Sciatic nerve (tissue), 2 donors: ENCODE measurements at regions not wholly inside any gene's neighbourhood (a gene's known extent, or its start where the extent isn't known, plus 50 kb on each side); places are given as distances from the start of the nearest gene placed in this dataset.

Source experiments
- ATAC-seq: fragments of 200-7000 bp; cut with Tn5 transposase; one replicate; pipeline ENCODE4 v1.9.1; 2020; ENCODE audit warnings: mild to moderate bottlenecking, moderate library complexity
- DNase-seq: peaks from one replicate; pipeline ENCODE4 v3.0.0-alpha.2; 2020; ENCODE audit warnings: low spot score
- intact Hi-C: fragments of 100-400 bp; cut with DNase I; formaldehyde crosslinking; loops from one replicate; pipeline ENCODE4 v1.14.2; 2022
- donor health status: DM: no; HTN: no; CAD: no.
- donor health status: DM: no; HTN: no; CAD: no.

DNA sequence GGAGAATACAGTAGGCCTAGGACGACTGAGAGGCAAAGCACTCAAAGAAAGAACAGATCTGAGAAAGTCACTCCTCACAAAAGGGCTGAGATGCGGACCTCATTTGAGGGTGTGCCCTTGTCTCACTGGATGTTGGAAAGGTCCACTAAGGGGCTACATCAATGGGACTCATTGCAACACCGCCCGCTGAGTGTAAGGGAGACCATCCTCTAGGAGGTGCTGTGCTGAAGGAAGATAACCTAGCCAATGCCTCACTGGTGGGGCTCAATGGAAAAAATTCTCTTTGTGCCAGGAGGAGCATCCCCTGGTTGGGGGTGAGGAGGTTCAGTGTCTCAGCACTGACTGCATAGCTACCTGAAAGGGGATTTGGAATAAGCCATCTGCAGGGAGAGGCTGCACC lies 758.7 kb upstream of the CELF2 start:
- intact Hi-C loops: no loop called here
- ATAC-seq: no peak

DNA sequence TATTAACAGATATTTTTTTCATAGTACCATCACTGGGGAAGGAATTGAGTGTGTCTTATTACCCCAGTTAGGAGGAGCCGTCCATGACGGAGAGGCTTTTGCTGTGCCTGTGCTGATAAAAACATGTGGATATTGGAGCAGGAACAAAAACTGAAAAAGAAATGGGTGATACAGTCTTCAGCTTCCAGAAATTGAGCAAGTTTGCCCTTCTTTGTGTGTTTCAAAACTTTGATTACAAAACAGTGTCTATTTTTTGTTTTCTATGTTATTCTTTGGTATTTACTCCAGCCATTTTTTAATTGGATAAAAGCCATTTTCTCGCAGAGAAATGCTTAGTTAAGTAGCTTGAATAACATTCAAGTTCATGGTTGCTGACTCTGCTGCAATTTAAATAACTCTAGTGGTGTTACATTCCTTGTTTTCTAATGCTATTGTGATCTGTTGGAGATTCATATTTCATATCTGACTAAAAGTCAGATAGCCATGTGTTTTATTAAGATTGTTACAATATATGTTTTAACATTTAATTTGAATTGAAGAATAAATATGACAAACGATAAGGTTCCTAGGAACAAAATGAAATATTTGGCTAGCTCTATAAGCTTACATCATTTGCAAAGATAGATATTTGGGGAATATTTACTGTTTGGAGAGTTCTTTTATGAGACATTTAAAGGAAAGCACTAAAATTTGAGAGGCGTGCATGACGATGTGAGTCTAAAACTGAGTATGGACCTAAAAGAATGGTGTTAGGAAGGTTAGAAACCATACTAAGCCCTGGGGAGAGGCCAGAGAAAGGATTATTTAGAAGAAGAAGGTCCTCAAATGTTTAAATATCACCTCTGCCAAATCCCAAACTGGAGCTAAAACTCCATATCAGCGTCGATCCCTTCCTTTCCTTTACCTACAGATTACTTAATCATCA lies 747.3 kb upstream of the CELF2 start:
- no peak for DNase-seq
- ATAC-seq: peak; percentile 71
- intact Hi-C loops: no loop called here

More for the DNA sequence above, 758.7 kb upstream of the CELF2 start:
- DNase-seq: no peak

DNA sequence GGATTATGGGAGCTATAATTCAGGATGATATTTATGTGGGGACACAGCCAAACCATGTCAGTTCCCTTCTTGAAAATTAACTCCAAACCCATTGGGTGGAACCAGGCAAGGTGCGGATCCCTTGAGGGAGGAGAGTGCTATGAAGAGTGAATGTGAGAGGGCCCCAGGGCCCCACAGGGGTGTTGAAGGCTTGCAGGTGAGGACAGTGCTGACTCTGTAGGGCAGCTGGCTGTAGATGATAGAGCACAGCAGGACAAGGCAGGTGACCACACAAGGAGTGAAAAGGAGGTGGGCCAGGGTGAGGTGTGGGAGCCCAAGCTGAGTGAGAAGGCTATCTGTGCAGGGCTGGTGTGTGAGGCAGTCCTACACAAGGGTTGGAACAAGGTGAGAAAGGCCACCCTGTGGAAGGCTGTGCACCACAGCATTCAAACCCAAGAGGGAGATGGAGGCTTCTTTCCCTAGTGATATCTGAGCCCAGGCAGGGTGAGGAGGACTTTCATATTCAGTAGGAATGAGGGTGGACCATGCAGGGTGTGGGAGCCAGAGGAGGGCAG lies 746.0 kb upstream of the CELF2 start:
- ATAC-seq (no peak), DNase-seq (no peak)
- intact Hi-C loops: no loop called here

DNA sequence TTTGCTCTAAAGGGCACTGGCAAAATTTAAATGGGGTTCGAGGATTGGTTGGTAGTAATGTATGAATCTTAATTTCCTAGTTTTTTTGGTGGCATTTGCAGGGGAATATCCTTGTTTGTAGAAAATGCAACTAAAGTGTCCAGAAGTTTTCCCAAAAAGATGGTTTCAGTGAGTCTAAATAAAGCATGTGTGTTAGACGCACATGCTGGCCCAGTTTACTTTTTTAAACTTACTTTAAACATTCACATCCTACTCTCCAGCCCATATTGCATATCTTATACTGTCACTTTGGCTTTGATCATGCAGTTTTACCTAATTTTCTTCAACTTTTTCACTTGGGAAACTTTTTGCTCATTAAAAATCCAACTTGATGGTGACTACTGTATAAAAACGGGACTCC lies 744.0 kb upstream of the CELF2 start:
- no peak for DNase-seq
- ATAC-seq: no peak
- intact Hi-C loops: no loop called here

DNA sequence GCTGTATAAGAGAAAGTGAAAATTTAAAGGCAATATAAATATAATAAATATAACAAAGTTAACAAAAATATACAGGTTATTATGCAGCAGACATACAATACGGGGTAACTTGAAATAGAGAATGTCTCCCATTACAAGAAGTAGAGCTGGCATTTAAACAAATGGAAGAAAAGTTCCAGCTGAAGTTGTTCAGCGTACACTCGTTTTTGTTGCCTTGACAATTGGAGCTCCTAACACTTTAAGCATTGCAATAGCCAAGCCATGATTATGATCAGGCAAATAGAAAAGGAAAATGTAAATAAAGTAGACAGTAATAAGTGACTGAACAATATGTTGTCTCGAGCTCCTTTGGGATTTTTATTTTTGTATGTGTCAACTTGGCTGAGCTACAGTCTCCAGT lies 737.8 kb upstream of the CELF2 start:
- intact Hi-C loops: no loop called here

DNA sequence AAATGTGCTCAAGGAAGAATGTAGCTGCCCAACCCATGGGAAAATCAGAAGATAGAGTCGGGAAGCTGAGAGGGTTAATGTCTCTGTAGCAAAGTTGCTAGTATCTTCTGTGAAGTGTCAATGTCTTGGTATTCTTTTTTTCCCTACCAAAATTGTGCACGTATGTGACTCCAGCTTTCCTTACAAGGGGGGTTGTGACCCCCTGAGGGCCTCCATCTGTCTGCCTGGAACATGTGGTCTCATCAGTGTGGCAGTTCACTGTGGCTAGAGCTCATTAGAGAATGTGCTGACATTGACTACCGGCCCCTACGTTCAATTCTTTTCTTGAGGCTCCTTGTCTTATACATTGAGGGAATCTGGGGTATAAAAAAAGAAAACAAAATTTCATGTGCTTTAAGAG lies 725.2 kb upstream of the CELF2 start:
- ATAC-seq: no peak
- no peak for DNase-seq
- intact Hi-C loops: no loop called here

More for the DNA sequence above, 737.8 kb upstream of the CELF2 start:
- DNase-seq (no peak), ATAC-seq (no peak)

DNA sequence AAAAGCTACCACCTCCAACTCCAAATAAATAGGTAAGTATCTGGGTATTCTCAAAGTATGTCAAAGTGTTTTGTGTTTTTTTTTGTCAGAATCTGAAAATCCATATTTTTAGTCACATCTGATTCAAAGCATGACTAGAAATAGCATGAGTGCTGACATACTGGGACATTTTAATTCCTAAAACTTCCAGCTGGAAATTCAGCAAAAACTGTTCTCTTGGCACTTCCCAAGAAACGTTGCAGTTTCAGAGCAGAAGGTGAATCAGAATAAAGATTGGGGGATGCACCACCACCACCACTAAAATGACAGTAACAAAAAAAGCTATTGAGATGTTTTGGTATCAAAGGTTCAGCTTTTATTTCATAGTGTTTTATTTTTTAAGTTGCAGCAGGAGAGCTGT lies 724.6 kb upstream of the CELF2 start:
- DNase-seq (no peak), ATAC-seq (no peak)
- intact Hi-C loops: no loop called here

DNA sequence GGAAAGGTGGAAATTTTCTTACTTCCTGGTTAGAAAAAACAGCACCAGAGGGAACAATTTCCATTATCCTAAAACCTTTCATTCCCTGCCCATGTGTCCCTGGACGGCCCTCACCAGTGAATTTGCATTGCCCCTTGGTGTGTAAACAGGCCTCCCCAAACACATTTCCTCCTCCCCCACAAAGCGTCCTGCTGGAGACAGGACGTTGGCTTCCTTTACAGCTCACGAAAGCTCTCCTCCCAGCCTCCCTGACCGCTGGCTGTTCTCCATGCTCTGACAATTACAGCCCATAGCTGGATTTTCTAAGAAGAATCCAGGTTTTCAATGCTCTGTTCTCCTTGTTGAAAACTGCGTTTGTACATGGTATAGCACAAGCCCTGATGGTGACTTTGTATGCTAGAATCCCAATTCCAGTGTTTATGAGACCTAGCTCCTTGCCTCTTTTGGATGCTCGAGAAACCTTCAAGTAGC lies 724.2 kb upstream of the CELF2 start:
- intact Hi-C loops: no loop called here
- DNase-seq (no peak), ATAC-seq (peak; percentile 52)

DNA sequence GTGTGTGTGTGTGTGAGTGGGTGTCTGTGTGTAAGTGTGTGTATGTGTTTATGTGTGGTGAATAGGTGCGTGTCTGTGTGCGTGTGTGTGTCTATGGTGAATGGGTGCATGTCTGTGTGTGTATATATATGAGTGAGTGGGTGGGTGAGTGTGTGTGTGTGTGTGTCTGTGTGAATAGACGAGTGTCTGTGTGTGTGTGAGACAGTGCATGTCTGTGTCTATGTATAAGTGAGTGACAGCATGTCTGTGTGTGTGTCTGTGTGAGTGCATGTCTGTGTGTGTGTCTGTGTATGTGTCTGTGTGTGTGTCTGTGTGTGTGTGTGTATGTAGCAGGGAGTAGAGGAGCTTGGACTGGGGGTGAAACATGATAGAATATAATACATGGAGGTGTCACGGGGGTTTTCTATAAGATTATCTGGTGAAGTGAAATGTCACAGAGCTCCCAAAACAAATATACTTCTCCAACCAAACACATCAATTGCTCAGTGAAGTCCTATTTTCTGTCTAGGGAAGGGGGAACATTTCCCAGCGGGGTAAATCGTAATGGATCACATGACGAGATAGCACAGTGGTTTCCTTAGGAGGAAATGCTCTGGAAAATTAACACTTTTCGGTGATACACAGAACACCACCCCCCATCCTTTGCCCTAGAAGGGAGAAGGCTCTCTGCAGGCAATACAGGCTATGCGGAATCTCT lies 723.3 kb upstream of the CELF2 start:
- intact Hi-C loops: no loop called here
- DNase-seq: no peak
- peak; percentile 22 for ATAC-seq

DNA sequence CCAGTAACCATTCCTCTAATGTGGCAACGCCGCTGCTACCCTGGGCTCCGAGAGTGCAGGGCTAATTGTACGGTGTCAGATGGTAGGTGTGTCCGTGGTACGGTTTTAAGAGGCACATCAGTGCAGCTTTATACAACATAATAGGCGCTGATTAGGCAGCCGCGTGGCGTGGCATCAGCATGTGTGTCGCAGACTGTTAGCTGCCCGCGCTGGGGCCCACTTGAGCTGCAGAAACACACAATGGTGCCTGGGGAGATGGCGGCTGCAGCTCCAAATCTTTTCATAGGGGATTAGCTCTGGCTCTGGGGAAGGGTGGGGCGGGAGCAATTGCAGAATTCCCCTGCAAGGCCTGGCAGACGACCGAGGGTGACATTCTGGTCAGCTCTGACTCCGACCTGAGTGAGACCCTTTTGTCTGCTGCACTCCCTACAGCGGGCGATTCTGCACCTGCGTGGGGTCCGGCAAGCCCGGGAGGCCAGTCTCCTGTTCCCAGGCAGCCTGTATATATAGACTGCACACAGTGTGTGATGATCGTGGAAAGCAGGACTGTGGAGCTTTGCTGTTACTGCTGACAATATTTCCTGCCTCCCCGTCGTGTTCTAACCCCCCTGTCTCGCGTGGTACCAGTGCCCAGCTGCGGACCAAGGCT lies 722.7 kb upstream of the CELF2 start:
- intact Hi-C loops: no loop called here
- ATAC-seq: peak; percentile 26

DNA sequence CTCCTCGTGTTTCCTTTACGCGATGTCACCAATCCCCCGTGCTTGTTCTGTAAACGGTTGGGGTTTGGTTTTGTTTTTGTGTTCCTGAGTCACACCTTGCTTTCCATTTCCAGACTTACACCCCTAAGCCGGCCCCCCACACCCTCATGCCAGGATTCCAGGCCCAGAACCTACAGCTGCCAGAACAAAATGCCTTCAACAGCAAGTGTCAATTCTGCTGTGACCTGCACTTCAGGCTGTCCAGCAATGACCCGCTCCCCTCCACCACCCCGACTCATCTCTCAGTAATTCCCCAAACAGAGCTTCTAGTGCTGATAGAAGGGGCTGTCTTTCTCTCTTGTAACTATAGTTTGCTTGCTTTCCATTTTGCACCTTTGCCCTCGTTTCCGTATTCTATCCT lies 722.1 kb upstream of the CELF2 start:
- DNase-seq (no peak), ATAC-seq (no peak)
- intact Hi-C loops: no loop called here

More for the DNA sequence above, 722.7 kb upstream of the CELF2 start:
- no peak for DNase-seq

DNA sequence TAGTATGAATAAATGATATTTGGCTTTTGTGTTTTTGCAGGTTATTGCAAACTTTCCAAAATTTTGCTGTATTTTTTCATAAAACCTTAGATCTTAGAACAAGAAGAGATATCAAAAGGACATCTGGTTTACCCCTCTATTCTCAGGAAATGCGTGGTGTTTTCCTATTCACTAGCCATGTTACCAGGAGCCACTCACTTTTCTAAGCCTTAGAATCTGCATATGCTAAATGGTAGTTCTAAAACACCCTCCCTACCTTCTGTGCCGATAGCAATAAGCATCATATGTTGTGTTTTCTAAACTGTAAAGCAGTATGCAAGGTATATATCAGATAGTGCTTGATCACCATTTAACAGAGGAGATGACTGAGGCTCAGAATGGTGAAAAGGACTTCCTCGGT lies 715.0 kb upstream of the CELF2 start:
- intact Hi-C loops: no loop called here
- ATAC-seq (no peak), DNase-seq (no peak)

DNA sequence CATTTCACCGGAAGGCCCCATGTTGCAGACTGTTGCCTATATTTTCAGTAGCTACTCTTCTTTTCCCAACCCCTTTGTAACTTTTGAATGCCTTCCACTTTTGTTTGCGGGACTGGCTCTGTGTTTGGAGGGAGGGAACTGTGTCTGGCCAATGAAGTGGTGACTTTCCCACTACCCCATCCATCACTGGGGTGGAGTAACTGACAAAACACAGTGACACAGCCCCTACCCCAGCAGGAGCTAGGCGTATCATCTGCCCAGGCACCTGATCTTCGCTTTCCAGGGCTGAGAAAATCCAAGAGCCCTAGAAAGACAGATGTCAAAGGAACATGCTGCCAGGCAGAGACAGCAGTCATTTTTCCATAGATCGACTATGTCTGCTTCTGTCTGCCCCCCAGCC lies 710.6 kb upstream of the CELF2 start:
- intact Hi-C loops: no loop called here
- DNase-seq: no peak

DNA sequence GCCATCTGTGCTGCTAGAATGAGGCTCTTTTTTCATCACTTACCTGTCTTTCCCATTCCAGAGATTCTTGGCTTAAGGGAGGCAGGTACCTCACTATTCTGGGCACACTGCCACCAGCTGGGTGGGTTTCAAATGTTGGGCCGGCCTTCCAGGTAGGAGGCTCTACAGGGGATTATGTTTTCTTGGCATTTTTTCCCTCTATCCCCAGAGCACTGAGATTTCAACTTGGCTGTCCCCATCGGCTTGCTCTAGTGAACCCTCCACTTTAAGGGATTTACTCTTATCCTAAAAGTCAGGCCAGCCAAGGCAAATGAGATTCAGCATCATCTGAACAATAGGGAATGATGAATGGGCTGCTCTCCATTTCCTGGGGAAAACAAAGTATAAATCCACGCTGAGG lies 710.1 kb upstream of the CELF2 start:
- no peak for ATAC-seq
- intact Hi-C loops: no loop called here
- DNase-seq: no peak

More for the DNA sequence above, 710.6 kb upstream of the CELF2 start:
- ATAC-seq: no peak

DNA sequence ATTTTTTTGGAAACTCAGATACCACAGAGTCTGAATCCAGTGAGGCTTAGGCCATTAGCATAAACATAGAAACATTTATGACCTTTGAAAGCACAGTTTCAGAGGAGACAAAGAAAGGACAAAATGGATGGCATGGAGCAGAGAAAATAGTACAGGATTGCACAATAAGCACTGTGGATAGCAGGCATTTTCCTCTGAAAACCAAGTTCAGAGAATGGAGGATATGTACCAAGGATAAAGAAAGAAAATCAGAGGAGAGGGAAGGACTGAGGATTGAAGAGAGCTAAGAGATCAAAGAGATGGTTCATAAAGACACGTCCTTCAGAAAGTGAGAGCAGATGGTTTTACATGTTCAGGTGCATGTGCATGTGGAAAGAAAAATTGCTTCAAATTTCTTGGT lies 707.2 kb upstream of the CELF2 start:
- ATAC-seq: no peak
- intact Hi-C loops: no loop called here

DNA sequence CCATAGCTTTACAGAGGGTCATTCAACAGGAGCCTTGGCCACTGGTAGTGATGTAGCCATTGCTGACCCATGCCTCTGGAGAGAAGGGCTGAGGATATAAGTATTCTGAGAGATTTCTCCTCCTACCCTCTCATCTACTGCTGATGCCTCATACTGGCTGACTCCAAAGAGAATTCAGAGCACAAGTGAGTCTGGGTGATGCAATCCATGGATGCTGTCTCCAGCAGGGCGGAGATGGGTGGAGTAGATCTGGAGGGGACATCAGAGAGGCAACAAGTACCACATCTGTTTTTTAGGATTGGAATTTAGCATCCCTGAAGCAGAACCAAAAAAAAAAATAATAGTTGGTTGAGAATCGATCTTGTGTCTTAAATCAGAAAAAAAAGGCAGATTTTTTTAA lies 705.7 kb upstream of the CELF2 start:
- DNase-seq (no peak), ATAC-seq (peak; percentile 41)
- intact Hi-C loops: no loop called here

More for the DNA sequence above, 707.2 kb upstream of the CELF2 start:
- DNase-seq: no peak

DNA sequence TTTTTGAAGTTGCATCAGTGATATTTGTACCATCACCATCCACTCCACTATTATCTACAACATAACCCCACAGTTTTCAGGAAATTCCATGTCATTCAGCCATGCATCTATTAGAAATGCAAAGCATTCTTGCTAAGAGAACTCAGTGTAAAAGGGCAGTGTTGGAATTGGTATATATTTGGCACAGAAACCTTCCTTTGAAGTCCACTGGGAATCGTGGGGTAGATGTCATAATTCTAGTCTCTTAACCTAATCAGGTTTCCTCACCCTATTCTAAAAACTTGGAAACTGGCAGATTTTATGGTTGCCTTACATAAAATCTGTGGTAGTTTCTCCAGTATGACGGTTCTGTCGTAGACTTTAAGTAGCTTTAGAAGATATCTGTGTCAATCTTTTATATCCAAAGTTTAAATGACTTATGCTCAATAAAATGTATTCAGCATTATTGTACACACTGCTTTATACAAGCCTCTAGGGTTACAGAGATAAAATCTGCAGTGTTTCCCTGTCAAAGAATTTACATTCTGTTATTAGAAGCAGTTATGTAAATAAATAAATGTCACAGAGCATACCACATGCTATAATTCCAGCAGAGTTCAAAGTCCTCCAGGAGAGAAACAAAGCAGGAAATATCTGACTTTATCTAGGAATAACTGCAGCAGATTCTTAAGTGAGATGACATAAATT lies 704.4 kb upstream of the CELF2 start:
- intact Hi-C loops: no loop called here
- DNase-seq: no peak
- no peak for ATAC-seq

DNA sequence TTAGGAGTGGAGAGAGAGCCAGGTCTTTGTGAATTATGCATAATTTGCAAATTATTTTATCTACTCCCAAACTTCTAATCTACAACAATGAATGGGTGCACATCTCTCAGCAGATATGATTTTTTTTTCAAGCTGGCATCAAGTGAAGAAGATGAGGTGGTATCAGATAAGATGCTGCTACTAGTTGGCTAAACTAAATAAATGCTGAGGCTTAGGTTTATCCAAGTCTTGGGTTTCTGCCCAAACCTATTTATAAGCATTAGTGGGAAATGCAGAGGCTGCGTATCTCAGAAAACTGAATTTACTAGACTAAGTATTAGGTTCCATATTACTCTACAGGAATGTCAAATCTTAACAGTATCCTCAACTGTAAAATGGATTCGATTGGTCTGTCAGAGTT lies 703.0 kb upstream of the CELF2 start:
- intact Hi-C loops: no loop called here
- ATAC-seq (no peak), DNase-seq (no peak)

DNA sequence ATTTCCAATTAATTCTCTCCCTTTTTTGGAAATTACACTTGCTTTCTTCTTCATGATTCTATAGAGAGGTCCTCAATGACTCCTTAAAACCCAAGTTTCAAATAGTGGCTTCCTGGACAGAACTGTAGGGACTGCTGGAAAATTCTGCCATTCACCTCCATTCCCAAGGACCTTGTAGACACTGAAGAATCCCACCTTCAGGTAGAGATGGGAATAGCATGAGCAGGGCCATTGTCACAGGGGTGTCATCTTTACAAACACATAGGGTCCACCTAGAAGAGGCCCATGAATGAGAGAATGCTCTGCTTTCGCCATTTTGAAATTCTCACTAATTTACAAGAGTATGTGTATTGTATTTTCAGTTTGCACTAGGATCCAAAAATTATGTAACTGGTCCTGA lies 701.7 kb upstream of the CELF2 start:
- intact Hi-C loops: no loop called here
- ATAC-seq: no peak

More for the DNA sequence above, 701.7 kb upstream of the CELF2 start:
- no peak for DNase-seq
